Heart right ventricle (tissue), 16 donors: ENCODE measurements at regions not wholly inside any gene's neighbourhood (a gene's known extent, or its start where the extent isn't known, plus 50 kb on each side); places are given as distances from the start of the nearest gene placed in this dataset.
"Not testable (repeated sequence)": the region's sequence is repeated elsewhere in the genome, so short reads cannot be mapped to it uniquely, and the experiment has no call there.

Source experiments
- ATAC-seq, 8 donors: fragments of 200-7000 bp; cut with Tn5 transposase; one replicate each; pipeline ENCODE4 v1.9.1; 2020; ENCODE audit warnings: mild to moderate bottlenecking in 8 of 8, moderate library complexity in 8 of 8, moderate number of reproducible peaks in 1 of 8
- DNase-seq, 2 donors: peaks; one replicate each; pipeline ENCODE4 v3.0.0-alpha.2; 2020
- H3K27ac ChIP-seq, 10 donors: fragments of 200-600 bp; sonication (generic) in 2 of 10; one replicate each; pipeline versions ENCODE4 v1.5.0 to v1.8.0; 2020 to 2022; ENCODE audit warnings: mild to moderate bottlenecking in 3 of 10
- H3K27me3 ChIP-seq, 7 donors: fragments of 200-600 bp; one replicate each; pipeline ENCODE4 v1.8.0; 2021 to 2022; ENCODE audit warnings: mild to moderate bottlenecking in 2 of 7
- H3K36me3 ChIP-seq, 9 donors: fragments of 200-600 bp; sonication (generic) in 1 of 9; one replicate each; pipeline versions ENCODE4 v1.5.0 to v1.8.0; 2020 to 2022; ENCODE audit warnings: mild to moderate bottlenecking in 2 of 9
- H3K4me1 ChIP-seq, 9 donors: fragments of 200-600 bp; sonication (generic) in 1 of 9; one replicate each; pipeline versions ENCODE4 v1.5.0 to v1.8.0; 2020 to 2022; ENCODE audit warnings: mild to moderate bottlenecking in 4 of 9
- H3K4me3 ChIP-seq, 10 donors: fragments of 200-600 bp; sonication (generic) in 2 of 10; one replicate each; pipeline versions ENCODE4 v1.5.0 to v1.8.0; 2020 to 2022; ENCODE audit warnings: mild to moderate bottlenecking in 7 of 10, moderate library complexity in 2 of 10
- H3K9me3 ChIP-seq, 11 donors: fragments of 200-600 bp in 10 of 11; sonication (generic) in 2 of 11; one replicate each; pipeline versions ENCODE4 v1.5.0 to v1.8.0; 2013 to 2022; ENCODE audit warnings: mild to moderate bottlenecking in 2 of 11, control low read depth in 1 of 11, moderate library complexity in 1 of 11
- CTCF ChIP-seq, 9 donors: fragments of 200-600 bp; sonication (generic) in 2 of 9; IDR thresholded peaks; one replicate each; pipeline versions ENCODE4 v1.5.0 to v1.8.0; 2021 to 2022; ENCODE audit warnings: antibody characterized with exemption in 9 of 9, mild to moderate bottlenecking in 5 of 9, moderate library complexity in 1 of 9
- WGBS, 2 donors: extraction: QIAGEN DNeasy Blood & Tissue Kit; methylation state at CpG; one replicate each; pipeline ENCODE4 v1.1.7; 2013; ENCODE audit warnings: inconsistent platforms in 1 of 2; 5-methylcytosine and 5-hydroxymethylcytosine counted together
- intact Hi-C, 10 donors: fragments of 100-400 bp; cut with DNase I; formaldehyde crosslinking; loops; one replicate each; pipeline versions ENCODE4 v1.11.1 to v1.14.2; 2022
- donor health status: Arrhythmogenic right ventricular cardiomyopathy.
- donor health status: ischemic (EF 13 %, LVEDD 7.1; RV severe dilation, severe dysfunction).
- donor health status: healthy with polysubstance abuse.
- donor health status: DM: no; HTN: yes; CAD: no.
- donor health status: DM: no; HTN: no; CAD: no.
- donor health status: ischemic (EF 25% LVEDD 6.9; RV normal size, moderate dysfunction).
- donor health status: ischemic (EF 25% LVEDD 5.7; RV mildly dilated, moderate dysfunction).
- donor health status: healthy.
- donor health status: DM: yes; HTN: yes; CAD: no.
- donor health status: Ischemic cardiomyopathy.
- donor health status: ischemic (EF 35%, LVEDD 5.7; RV mildly dilated, moderate dysfunction).
- donor health status: nonischemic (EF 11% LVEDD 7.7; RV severe dilation, severe dysfunction).
- donor health status: DM: yes; HTN: yes; CAD: no.
- donor health status: PGD.
- donor health status: ischemic (EF 29% LVEDD 5.4; RV normal size, mild dysfunction).
- donor health status: nonischemic (EF 23%, LVEDD 6.1; RV moderate dilation, normal function).

- H3K27ac ChIP-seq: no peak overlapping the region
- DNase-seq (no peak), ATAC-seq (no peak)
- no peak overlapping the region for H3K4me3 ChIP-seq
- TF ChIP-seq CTCF (IDR thresholded peaks at IDR 0.05): no peak
- no peaks in the 10 kb centered on the region for H3K4me1 ChIP-seq
- no peaks in the 10 kb centered on the region for H3K36me3 ChIP-seq
- H3K9me3 ChIP-seq: peaks cover 0 to 59% (median 34%) of the 10 kb centered on the region in 11 donors
- intact Hi-C loops: no loop called here
- H3K27me3 ChIP-seq: no peaks in the 10 kb centered on the region
- 90 to 91% methylated on average over 2 of the region's 2 CpGs for WGBS, 2 donors
These were observed 630.9 kb upstream of the NR2F2 start for GRCh38 chr15:95699578-95699977.

GRCh38 chr15:95700692-95701091 is 629.8 kb upstream of the NR2F2 start:
- 73 to 82% methylated on average over 1 of the region's 1 CpG for WGBS, 2 donors

DNA sequence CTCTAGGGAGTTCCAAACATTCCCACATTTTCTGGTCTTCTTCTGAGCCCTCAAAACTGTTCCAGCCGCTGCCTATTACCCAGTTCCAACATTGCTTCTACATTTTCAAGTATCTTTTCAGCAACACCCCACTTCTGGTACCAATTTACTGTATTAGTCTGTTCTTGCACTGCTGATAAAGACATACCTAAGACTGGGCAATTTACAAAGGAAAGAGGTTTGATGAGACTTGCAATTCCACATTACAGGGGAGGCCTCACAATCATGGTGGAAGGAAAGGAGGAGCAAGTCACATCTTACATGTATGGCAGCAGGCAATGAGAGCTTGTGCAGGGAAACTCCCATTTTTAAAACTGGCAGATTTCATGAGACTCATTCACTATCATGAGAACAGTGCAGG is 629.1 kb upstream of the NR2F2 start:
- H3K9me3 ChIP-seq: peaks cover 0 to 51% (median 30%) of the 10 kb centered on the region in 11 donors
- no peaks in the 10 kb centered on the region for H3K27me3 ChIP-seq
- 86% methylated on average over 1 of the region's 1 CpG for WGBS, 2 donors
- no peaks in the 10 kb centered on the region for H3K36me3 ChIP-seq
- ATAC-seq (no peak), DNase-seq (no peak)
- intact Hi-C loops: no loop called here
- TF ChIP-seq CTCF (IDR thresholded peaks at IDR 0.05): no peak
- no peaks in the 10 kb centered on the region for H3K4me1 ChIP-seq
- H3K4me3 ChIP-seq: no peak overlapping the region
- no peak overlapping the region for H3K27ac ChIP-seq

More at GRCh38 chr15:95700692-95701091, 629.8 kb upstream of the NR2F2 start:
- ATAC-seq, H3K4me3 ChIP-seq, H3K36me3 ChIP-seq, H3K4me1 ChIP-seq, DNase-seq, H3K27me3 ChIP-seq, intact Hi-C loops, H3K27ac ChIP-seq: not testable (repeated sequence)
- H3K9me3 ChIP-seq: peaks cover 0 to 51% (median 30%) of the 10 kb centered on the region in 11 donors

DNA sequence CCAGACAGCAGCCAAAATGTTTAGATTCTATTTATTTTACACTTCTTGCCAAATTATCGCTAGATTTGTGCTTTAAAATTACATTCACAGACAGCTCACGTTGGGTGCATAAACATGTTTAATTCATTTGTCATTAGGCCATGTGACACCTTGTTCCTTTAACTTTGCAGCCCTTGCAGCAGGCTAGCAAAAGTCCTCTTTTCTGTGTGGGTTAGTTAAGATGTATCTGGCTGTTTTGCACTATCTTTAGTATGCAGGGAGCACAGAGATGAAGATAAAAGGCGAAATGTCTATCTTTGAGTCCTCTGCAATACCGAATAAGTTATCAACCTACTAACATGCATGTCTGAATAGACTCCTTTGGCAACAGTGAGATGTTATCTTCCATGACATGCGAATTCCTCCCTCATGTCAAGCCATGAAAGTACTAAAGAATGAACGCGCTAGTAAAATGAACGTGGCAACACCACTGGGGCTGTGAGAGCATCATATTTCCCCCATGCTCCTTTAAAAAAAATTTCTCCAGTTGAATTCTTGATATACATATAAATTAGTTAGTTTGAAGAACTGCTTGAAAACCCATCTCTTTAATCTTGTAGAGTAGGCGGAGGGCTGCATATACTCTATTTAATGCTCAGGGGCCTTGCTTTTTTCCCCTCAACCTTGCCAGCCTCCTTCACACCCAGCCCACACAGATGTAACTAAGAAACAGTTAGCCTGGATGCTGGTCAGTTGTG is 620.4 kb upstream of the NR2F2 start:
- Histone ChIP-seq H3K9me3 (no peaks in the 10 kb centered on the region), H3K36me3 (no peaks in the 10 kb centered on the region), H3K4me1 (peaks cover 0 to 3% (median 0%) of the 10 kb centered on the region in 9 donors), H3K27me3 (no peaks in the 10 kb centered on the region), H3K4me3 (no peak overlapping the region), H3K27ac (no peak overlapping the region)
- TF ChIP-seq CTCF (IDR thresholded peaks at IDR 0.05): no peak
- ATAC-seq (no peak), DNase-seq (no peak)
- intact Hi-C loops: no loop called here
- WGBS, 2 donors: 75 to 80% methylated on average over 9 of the region's 9 CpGs

DNA sequence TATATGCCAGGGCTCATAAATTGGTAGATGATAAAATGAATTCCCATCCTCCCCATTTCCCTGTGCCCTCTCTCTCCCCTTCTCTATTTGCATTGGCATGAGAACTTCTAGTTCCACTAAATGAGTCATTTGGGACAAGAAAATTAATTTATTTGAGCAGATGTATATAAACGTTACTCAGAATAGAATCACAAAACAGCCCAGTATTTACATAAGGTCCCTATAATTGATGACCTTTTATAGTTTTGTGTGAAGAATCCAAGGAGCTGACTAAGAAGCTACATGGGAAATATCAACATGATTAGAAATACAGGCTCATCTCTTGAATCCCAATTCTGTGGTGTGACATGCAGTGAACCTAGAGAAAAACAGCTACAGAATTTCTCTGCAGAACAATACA is 617.7 kb upstream of the NR2F2 start:
- ATAC-seq (no peak), DNase-seq (no peak)
- no peaks in the 10 kb centered on the region for H3K27me3 ChIP-seq
- H3K36me3 ChIP-seq: no peaks in the 10 kb centered on the region
- TF ChIP-seq CTCF (IDR thresholded peaks at IDR 0.05): no peak
- no peak overlapping the region for H3K4me3 ChIP-seq
- no peaks in the 10 kb centered on the region for H3K9me3 ChIP-seq
- no peak overlapping the region for H3K27ac ChIP-seq
- peaks cover 0 to 3% (median 0%) of the 10 kb centered on the region in 9 donors for H3K4me1 ChIP-seq
- 66 to 72% methylated on average over 1 of the region's 1 CpG for WGBS, 2 donors
- intact Hi-C loops: no loop called here
